Fibroblast of upper back skin (primary cell): ENCODE measurements at regions not wholly inside any gene's neighbourhood (a gene's known extent, or its start where the extent isn't known, plus 50 kb on each side); places are given as distances from the start of the nearest gene placed in this dataset.

Experiments used
- DNase-seq: peaks from one replicate; pipeline ENCODE4 v3.0.0-alpha.2; 2013

DNA sequence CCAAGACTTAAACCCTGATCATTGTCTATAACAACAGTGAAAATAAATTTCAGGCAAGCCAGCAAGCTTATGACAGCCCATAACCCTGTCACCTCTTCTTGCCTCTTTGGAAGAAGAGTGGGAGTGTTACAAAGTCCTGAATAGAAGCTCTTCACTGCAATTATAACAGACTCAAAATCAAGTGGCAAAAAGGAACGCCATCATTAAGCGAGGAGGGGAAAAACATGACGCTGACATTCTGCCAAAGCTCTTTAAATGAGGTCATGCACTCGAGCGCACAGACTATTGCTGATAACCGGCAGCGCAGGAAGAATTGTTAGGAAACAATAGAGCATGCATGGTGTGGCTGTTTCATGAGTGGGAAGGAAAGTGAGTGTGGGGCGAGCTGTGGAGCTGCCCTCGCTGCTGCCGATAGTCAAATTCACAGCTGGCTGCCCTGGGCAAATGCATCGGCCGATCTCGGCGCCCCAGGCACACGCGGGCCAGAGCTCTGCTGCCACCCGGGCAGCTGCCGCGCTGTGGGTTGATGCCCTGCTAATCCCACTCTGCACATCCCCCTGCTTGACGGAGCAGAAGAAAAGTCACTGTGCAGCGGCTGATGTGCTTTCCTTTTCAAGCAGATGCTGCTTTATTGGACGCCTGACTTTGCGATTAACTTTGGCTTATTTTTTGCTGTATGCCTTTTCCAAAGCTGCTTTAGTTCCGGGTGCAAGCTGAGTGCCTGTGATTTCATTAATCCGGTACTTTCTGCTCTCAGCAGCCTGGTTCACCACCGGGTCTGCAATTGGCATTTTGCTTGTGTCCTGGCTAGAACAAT is 102.4 kb upstream of the ST6GALNAC5 start:
- no peak for DNase-seq

DNA sequence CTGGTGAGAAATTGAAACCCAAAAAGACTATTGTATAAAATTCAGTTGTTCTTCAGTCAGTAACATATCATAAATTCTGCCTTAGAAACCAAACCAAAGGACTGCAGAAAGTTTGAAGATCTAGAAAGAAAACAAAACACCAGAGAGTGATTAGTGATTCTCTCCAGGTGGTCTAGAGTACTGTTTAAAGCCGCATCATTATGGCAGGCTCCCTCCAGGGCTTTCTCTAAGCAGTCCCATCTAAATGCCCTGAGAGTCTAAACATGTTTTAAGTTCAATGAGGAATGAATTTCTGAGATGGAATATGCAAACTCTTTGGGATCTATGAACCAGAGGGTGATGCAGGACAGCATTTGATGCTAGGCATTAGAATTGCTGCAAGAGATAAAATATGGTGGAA is 100.9 kb upstream of the ST6GALNAC5 start:
- DNase-seq, result no peak

DNA sequence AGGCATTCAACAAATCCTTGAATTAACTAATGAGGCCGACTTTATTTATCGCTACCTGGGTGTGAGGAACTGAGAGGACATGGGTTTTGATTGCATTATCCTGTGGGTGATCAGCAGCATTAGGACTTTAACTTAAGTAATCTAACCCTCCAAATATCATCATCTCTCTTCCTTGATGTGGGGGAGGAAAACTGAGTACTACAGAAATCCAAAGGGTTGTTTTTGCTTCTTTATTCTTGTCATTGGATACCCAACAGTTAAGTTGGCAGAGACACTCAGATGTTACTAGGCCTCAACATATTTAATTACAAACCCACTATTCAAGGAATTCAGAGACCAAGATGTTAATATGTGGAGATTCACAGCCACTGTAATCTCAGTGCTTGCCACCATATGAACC is 97.4 kb upstream of the ST6GALNAC5 start:
- no peak for DNase-seq

DNA sequence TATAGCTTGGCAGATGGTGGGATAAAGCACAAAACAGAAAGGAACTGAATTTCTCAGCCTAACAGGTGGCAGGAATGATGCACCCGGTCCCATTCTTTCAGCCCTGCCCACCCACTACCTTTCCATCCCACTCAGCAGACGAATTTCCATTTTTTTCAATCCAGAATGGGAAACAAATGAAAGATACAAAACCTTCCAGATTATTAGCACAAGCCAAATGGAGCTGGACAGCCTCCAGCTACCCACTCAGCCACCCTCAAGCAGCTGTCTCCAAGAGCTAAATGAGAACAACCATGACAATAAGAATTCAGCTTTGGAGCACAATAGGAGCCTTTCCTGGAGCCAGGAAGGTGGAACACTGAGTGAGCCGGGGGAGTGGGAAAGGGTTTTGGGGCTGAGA is 96.3 kb upstream of the ST6GALNAC5 start:
- no peak for DNase-seq

DNA sequence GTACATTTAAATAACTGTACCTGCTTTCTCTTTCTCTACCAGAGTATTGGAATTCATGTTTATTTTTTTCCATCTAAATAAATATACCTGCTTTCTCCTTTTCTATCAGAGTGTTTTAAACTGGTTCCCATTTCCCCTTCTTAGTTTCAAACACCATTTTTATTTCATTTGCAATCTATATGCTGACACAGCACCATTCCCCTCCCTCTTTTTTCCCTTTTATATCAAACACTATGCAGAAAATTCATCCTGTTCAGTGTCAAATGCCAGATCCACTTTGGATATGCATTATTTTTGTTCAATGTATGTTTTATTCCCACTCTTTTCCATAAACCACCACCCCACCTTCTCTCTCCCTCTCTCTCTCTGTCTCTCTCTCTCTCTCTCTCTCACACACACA is 85.8 kb upstream of the ST6GALNAC5 start:
- DNase-seq, result no peak

DNA sequence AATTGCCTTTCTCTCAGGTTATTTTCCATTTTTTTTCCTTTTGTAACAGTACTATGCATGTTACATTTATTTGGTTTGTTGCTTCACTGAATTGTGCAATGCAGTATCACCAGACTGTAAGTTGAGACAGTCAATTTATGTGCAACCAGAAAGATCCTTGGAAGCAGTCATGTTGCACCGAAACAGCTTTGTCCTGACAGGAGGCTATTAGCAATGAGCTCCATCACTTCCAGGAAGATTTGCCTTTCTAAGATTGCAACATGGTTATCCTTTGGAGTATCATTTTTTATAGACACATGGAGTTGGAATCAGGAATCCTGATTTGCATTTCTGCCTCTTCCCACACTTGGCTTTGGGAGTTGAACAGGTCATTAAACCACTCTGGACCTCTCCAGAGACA is 84.5 kb upstream of the ST6GALNAC5 start:
- DNase-seq, result peak; percentile 59

DNA sequence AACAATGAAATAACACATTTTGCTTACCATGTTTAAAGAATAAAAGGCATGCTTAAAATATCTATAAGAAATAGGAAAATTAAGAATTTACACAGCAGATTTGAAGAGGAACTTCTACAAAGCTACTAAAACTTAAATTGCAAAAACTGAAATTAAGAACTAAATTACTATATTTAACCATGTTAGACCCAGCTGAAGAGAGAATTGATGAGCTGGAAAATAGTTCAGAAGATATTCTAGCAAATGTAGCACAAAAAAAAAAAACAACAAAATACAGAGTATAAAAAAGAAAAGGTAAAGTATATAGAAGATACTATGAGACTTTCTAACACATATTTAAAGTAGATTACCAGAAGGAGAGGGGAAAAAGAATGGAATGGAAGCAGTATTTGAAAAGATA is 82.8 kb upstream of the ST6GALNAC5 start:
- DNase-seq, result no peak

DNA sequence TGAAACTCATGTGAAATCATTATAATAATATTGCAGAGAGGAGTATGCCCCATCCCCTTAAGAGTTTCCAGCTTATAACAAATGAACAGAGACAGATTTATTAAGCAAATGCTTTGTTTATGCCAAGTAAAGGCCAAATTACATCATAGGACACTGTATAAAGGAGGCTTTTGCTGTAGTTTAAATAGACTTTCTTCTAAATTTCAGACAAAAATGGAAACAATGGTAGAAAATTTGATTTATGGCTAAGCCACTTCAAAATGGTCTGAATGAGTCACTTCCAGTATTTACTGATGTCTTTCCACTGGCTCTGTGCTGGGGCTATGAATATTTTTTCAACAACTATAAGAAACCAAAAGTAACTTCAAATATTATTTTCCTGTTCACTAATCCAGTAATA is 81.1 kb upstream of the ST6GALNAC5 start:
- peak; percentile 51 for DNase-seq

DNA sequence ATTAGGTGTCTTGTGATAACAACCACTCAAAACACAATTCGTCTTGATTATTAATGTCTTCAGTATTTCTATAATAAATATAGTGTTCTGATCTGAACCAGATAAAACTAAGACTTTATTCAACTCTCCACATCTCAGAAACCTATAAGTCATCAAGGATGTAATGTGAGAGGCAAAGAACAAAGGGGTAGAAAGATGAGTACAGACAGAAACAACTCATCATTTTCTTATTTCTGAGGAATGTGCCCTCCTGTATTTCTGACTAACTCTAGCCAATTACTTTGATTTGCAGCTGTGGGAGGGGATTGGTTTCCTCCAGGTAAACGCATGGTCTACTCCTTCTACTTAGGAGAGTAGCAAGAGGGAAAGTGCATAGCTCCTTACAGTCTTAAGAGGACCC is 73.7 kb upstream of the ST6GALNAC5 start:
- no peak for DNase-seq

DNA sequence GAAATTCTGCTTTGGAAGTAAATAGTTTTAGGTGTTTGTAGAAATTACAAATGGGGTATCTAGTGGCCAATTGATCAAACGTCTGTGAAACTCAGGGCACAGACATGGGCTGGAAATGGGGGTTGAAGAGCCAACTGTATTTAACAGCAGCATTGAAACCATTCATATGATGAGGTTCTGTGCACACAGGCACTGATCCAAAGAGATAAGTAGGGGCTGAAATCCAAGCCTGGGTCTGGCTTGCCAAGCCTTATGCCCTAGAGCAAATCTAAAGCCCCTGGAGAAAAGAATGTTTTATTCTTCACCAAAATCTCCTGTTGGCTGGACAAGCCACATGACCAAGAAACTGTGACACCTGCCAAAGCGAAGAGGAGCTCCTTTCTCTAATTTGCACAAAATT is 67.6 kb upstream of the ST6GALNAC5 start:
- no peak for DNase-seq

DNA sequence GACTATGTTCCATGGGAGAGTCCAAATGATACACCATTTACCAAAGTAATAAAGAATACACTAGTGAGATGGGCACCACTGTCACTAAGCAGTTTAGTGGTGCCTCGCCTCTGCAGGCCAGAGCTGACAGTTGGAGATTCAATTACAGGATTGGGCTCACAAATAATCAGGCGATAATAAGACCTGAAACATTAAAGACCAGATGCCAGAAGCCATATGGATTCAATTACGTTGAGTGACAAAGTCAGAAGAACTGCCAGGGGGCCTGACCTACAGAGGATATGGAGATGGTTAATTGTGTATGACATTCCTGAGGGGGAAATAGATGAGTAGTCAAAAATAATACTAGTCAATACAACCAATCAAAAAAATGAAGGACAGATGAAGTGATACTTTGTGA is 65.2 kb upstream of the ST6GALNAC5 start:
- peak; percentile 10 for DNase-seq

DNA sequence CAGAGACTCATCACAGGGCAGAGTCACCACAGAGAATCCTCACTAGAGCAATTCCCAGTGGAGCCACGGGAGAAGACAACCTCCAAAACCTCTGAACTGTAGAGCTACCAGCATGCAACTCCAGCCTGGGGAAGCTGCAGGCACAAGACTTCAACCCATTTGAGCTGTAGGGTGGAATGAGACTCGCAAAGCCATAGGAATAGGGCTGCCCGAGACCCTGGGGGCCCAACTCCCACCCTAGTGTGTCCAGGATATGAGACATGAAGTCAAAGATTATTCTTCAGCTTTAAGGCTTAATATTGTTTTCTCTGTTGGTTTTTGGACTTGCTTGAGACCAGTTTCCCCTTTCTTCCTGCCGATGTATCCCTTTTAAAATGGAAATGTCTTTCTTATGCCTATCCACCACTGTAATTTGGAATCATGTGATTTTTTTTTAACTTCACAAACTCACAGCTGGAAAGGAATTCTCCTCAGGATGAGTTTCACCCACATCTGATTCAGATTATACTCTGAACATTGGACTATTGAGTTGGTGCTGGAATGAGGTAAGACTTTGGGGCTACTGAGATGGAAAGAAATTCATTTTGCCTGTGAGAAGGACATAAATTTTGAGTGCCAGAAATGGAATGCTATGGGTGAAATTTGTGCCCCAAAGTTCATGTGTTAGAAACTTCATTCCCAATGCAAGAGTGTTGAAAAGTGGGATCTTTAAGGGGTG is 59.6 kb upstream of the ST6GALNAC5 start:
- DNase-seq, result peak; percentile 51
